B cell (primary cell): ENCODE measurements at regions not wholly inside any gene's neighbourhood (a gene's known extent, or its start where the extent isn't known, plus 50 kb on each side); places are given as distances from the start of the nearest gene placed in this dataset.

Experiments used
- ATAC-seq: fragments of 200-7000 bp; cut with Tn5 transposase; one replicate; pipeline ENCODE4 v1.10.0; 2021; ENCODE audit warnings: low read depth, mild to moderate bottlenecking, moderate number of reproducible peaks, moderate library complexity
- CTCF ChIA-PET: fragments of 350-600 bp; sonication (Branson Sonifier 250); formaldehyde crosslinking; loops from one replicate; lab custom pipeline; 2021; ENCODE audit warnings: antibody characterized with exemption, inconsistent platforms; lab: Charles Lee
- POLR2A ChIA-PET: fragments of 350-600 bp; sonication (Branson Sonifier 250); formaldehyde crosslinking; loops from one replicate; lab custom pipeline; 2021; ENCODE audit warnings: antibody characterized with exemption; lab: Charles Lee
- DNase-seq: peaks from one replicate; pipeline ENCODE4 v3.0.0; 2013
- H2AFZ ChIP-seq: 2 replicates; pipeline ENCODE4 v1.6.1; 2012; ENCODE audit warnings: mild to moderate bottlenecking, low read depth, low read length; ENCODE audit not compliant: insufficient read depth, poor library complexity, severe bottlenecking
- H3K27ac ChIP-seq, 2 donors: 1 replicate in 1 of 2; 2 replicates in 1 of 2; pipeline ENCODE4 v1.5.1; 2012 to 2013; ENCODE audit warnings: low read length in 2 of 2, mild to moderate bottlenecking in 2 of 2, moderate library complexity in 1 of 2
- H3K27me3 ChIP-seq, 4 experiments: fragments of 200-600 bp in 1 of 4; sonication (generic) in 1 of 4; replicated peaks in 1 of 4; 1 replicate in 2 of 4; 2 replicates in 2 of 4; pipeline versions ENCODE4 v1.6.1 to v1.7.0; 2013 to 2016; ENCODE audit warnings: low read length in 3 of 4, mild to moderate bottlenecking in 2 of 4, mixed read lengths in 1 of 4, moderate library complexity in 1 of 4; ENCODE audit not compliant: insufficient read depth in 4 of 4, control insufficient read depth in 3 of 4; ENCODE audit errors: control extremely low read depth in 1 of 4
- H3K36me3 ChIP-seq, 2 experiments: replicated peaks in 1 of 2; 1 replicate in 1 of 2; 2 replicates in 1 of 2; pipeline versions ENCODE4 v1.6.1 to v1.7.1; 2013; ENCODE audit warnings: low read length in 1 of 2; ENCODE audit not compliant: insufficient read depth in 2 of 2, control insufficient read depth in 1 of 2; ENCODE audit errors: control extremely low read depth in 1 of 2, extremely low read depth in 1 of 2
- H3K4me1 ChIP-seq, 2 donors: fragments of 200-600 bp in 1 of 2; sonication (generic) in 1 of 2; 1 replicate in 1 of 2; 2 replicates in 1 of 2; pipeline versions ENCODE4 v1.5.1 to v1.6.1; 2013 to 2017; ENCODE audit warnings: low read length in 2 of 2; ENCODE audit not compliant: control insufficient read depth in 2 of 2, insufficient read depth in 2 of 2
- H3K4me2 ChIP-seq: replicated peaks from 2 replicates; pipeline ENCODE3; 2012; ENCODE audit warnings: mild to moderate bottlenecking, low read depth, low read length; ENCODE audit not compliant: poor library complexity, severe bottlenecking
- H3K4me3 ChIP-seq, 5 experiments: fragments of 200-600 bp in 1 of 5; sonication (generic) in 1 of 5; 1 replicate in 3 of 5; 2 replicates in 2 of 5; pipeline versions ENCODE4 v1.5.1 to v1.7.0; 2011 to 2016; ENCODE audit warnings: low read length in 4 of 5, mild to moderate bottlenecking in 4 of 5, low read depth in 2 of 5, control low read depth in 1 of 5, moderate library complexity in 1 of 5; ENCODE audit not compliant: insufficient read depth in 1 of 5; ENCODE audit errors: control extremely low read depth in 1 of 5, extremely low read depth in 1 of 5
- H3K79me2 ChIP-seq: fragments of 200-600 bp; sonication (generic); one replicate; pipeline ENCODE4 v1.6.0; 2016; ENCODE audit warnings: low read length; ENCODE audit not compliant: control insufficient read depth, insufficient read depth
- H3K9ac ChIP-seq: fragments of 200-600 bp; sonication (generic); 2 replicates; pipeline ENCODE4 v1.6.1; 2017; ENCODE audit warnings: mild to moderate bottlenecking, low read length, moderate library complexity
- H3K9me3 ChIP-seq, 3 donors: one replicate each; pipeline versions ENCODE4 v1.6.1 to v1.7.1; 2013; ENCODE audit warnings: low read length in 2 of 3; ENCODE audit not compliant: control insufficient read depth in 2 of 3, insufficient read depth in 1 of 3; ENCODE audit errors: control extremely low read depth in 1 of 3
- H4K20me1 ChIP-seq: 2 replicates; pipeline ENCODE4 v1.6.0; 2012; ENCODE audit warnings: mild to moderate bottlenecking, low read length; ENCODE audit not compliant: insufficient read depth, control insufficient read depth, poor library complexity, severe bottlenecking
- H3K27ac Mint-ChIP-seq: one replicate; pipeline ENCODE4 v1.8.0; 2021; ENCODE audit warnings: mixed read lengths
- H3K27me3 Mint-ChIP-seq: one replicate; pipeline ENCODE4 v1.8.0; 2021; ENCODE audit warnings: mixed read lengths
- H3K4me1 Mint-ChIP-seq: one replicate; pipeline ENCODE4 v1.8.0; 2021; ENCODE audit warnings: mixed read lengths
- H3K4me3 Mint-ChIP-seq: one replicate; pipeline ENCODE4 v1.8.0; 2021; ENCODE audit warnings: mixed read lengths
- H3K9me3 Mint-ChIP-seq: one replicate; pipeline ENCODE4 v1.8.0; 2022; ENCODE audit warnings: mixed read lengths; ENCODE audit not compliant: insufficient read depth
- EZH2 ChIP-seq: IDR thresholded peaks from 2 replicates; pipeline ENCODE4 v1.6.1; 2012; ENCODE audit warnings: borderline replicate concordance, low read depth, mild to moderate bottlenecking, moderate library complexity, low read length; ENCODE audit not compliant: insufficient read depth, poor library complexity, severe bottlenecking
- WGBS: methylation state at CpG from one replicate; pipeline ENCODE4 v1.1.5; 2013; ENCODE audit warnings: missing lambda C conversion rate; ENCODE audit not compliant: insufficient coverage; 5-methylcytosine and 5-hydroxymethylcytosine counted together
- intact Hi-C: fragments of 100-400 bp; cut with micrococcal nuclease; formaldehyde crosslinking; loops from one replicate; pipeline ENCODE4 v1.10.0; 2022
- TF ChIP-seq, protein P1 (sequence below): fragments of 200-600 bp; IDR thresholded peaks from one replicate; pipeline ENCODE4 v1.8.0; 2022; ENCODE audit warnings: antibody characterized with exemption, mild to moderate bottlenecking

DNA sequence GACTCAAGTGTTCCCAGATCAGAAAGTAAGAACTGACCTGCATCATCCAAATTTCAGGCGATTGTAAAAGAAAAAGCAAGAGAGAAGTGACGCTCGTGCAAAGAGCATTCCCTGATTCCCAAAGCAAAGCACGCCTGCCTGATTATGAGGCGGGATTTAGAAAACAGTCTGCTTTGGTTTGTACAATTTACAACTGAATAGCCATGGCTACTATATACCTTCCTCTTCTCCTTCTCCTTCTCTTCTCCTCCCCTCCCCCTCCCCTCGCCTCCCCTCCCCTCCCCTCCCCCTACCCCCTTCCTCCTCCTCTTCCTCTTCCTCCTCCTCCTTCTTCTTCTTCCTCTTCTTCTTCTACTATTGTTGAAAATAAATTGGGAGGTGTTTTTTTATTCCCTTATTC is 782.9 kb downstream of the GALR1 start:
- Histone ChIP-seq H3K27me3 (no peaks in the 10 kb centered on the region), H3K27ac (no peak overlapping the region), H3K4me1 (no peaks in the 10 kb centered on the region), H3K4me2 (no peak overlapping the region), H3K9me3 (peaks cover 0 to 16% (median 0%) of the 10 kb centered on the region in 3 donors), H3K9ac (no peak overlapping the region), H2AFZ (no peak overlapping the region), H3K4me3 (no peak overlapping the region), H3K36me3 (no peaks in the 10 kb centered on the region), H3K79me2 (no peaks in the 10 kb centered on the region), H4K20me1 (no peaks in the 10 kb centered on the region)
- H3K4me3 Mint-ChIP-seq, result no peak overlapping the region
- H3K9me3 Mint-ChIP-seq, result peaks cover 3% of the 10 kb centered on the region
- no peak for TF ChIP-seq EZH2
- TF ChIP-seq, protein P1, sequence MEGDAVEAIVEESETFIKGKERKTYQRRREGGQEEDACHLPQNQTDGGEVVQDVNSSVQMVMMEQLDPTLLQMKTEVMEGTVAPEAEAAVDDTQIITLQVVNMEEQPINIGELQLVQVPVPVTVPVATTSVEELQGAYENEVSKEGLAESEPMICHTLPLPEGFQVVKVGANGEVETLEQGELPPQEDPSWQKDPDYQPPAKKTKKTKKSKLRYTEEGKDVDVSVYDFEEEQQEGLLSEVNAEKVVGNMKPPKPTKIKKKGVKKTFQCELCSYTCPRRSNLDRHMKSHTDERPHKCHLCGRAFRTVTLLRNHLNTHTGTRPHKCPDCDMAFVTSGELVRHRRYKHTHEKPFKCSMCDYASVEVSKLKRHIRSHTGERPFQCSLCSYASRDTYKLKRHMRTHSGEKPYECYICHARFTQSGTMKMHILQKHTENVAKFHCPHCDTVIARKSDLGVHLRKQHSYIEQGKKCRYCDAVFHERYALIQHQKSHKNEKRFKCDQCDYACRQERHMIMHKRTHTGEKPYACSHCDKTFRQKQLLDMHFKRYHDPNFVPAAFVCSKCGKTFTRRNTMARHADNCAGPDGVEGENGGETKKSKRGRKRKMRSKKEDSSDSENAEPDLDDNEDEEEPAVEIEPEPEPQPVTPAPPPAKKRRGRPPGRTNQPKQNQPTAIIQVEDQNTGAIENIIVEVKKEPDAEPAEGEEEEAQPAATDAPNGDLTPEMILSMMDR, result no peak
- intact Hi-C loops, result no loop called here
- DNase-seq (no peak), ATAC-seq (no peak)
- CTCF ChIA-PET, result no interaction called here
- POLR2A ChIA-PET, result no interaction called here
- no peaks in the 10 kb centered on the region for H3K4me1 Mint-ChIP-seq
- no peaks in the 10 kb centered on the region for H3K27me3 Mint-ChIP-seq
- no peak overlapping the region for H3K27ac Mint-ChIP-seq
- WGBS, result 100% methylated on average over 1 of the region's 6 CpGs

DNA sequence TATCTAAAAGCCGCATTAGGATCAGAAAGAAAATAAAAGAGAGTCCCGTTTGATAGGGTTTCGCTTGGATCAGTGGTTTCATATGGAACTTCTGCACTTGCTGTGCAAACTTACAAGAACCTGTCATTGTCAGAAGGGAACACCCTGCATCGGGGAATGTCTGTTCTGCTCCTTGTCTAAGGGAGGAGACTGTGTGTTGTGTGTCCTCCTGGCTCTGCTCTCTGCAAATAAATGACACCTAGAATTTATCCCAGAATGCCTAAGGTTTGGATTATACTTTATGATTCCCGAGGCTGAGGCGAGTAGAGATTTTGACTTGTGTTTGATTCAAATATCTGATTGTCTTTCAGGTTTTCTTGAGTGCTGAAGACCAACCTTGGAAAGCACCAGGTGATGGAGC is 785.1 kb downstream of the GALR1 start:
- no peaks in the 10 kb centered on the region for H3K4me1 Mint-ChIP-seq
- H3K9ac ChIP-seq, result no peak overlapping the region
- no peaks in the 10 kb centered on the region for H3K27me3 Mint-ChIP-seq
- no peak overlapping the region for H2AFZ ChIP-seq
- no peaks in the 10 kb centered on the region for H3K4me1 ChIP-seq
- WGBS, result 93% methylated on average over 6 of the region's 6 CpGs
- no peaks in the 10 kb centered on the region for H3K36me3 ChIP-seq
- H3K9me3 ChIP-seq, result peaks cover 0 to 19% (median 0%) of the 10 kb centered on the region in 3 donors
- no peak for DNase-seq
- H3K4me3 ChIP-seq, result no peak overlapping the region
- H3K27ac ChIP-seq, result no peak overlapping the region
- H3K27ac Mint-ChIP-seq, result no peak overlapping the region
- no peak overlapping the region for H3K4me3 Mint-ChIP-seq
- peaks cover 7% of the 10 kb centered on the region for H3K9me3 Mint-ChIP-seq
- no peak for ATAC-seq
- H3K4me2 ChIP-seq, result no peak overlapping the region
- TF ChIP-seq, protein P1, result no peak
- TF ChIP-seq EZH2, result no peak
- no peaks in the 10 kb centered on the region for H4K20me1 ChIP-seq
- H3K79me2 ChIP-seq, result no peaks in the 10 kb centered on the region
- ChIA-PET CTCF (no interaction called here), POLR2A (no interaction called here)
- H3K27me3 ChIP-seq, result no peaks in the 10 kb centered on the region
- intact Hi-C loops, result no loop called here
